GM21423 (cell line): ENCODE measurements at regions not wholly inside any gene's neighbourhood (a gene's known extent, or its start where the extent isn't known, plus 50 kb on each side); places are given as distances from the start of the nearest gene placed in this dataset.
"Not testable (repeated sequence)": the region's sequence is repeated elsewhere in the genome, so short reads cannot be mapped to it uniquely, and the experiment has no call there.

Experiments
- ATAC-seq: cut with Tn5 transposase; IDR thresholded peaks from one replicate; pipeline ENCODE4 v1.9.1; 2021; ENCODE audit warnings: mild to moderate bottlenecking, moderate library complexity; ENCODE audit not compliant: unreplicated experiment

DNA sequence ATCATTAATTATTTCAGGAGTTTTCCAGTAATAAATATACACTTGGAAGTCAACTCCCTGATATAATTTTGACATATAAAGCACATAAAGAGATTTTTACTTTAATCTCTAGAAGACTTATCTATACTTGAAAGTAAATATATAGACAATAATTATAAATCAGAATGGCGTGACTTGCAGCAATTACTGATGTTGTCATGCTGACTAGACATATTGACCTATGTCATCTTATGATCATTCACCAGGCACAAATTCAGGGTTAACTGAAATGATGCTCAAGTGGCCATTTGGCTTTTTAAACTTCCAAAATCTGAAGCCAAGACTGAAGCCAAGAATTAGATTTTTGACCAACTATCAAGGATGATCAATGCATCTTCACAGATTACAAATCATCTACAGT lies 192.2 kb downstream of the MCHR2 start:
- no peak for ATAC-seq

- no peak for ATAC-seq
These were observed 191.5 kb downstream of the MCHR2 start for GRCh38 chr6:99802396-99803031.

GRCh38 chr6:99808992-99809391 lies 185.0 kb downstream of the MCHR2 start:
- ATAC-seq, result no peak

DNA sequence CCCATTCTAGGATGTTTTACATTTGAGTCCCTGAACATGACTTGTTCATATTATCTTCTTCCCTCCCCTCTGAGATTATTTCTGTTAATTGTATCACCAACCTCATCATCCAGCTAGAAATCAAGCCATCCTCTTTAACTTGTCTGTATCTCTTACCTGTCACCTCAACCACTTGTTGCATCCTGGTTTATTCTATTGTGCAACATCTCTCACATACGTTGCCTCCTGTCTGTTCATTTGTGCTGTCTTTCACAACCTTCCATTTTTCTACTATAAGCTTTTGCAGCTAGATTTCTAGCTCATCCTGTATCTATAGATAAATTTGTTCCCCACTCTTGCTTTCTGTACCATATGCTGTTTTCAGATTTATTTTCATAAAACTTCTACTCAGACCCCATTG lies 183.7 kb downstream of the MCHR2 start:
- ATAC-seq, result no peak

- ATAC-seq, result no peak
These were observed 182.9 kb downstream of the MCHR2 start for GRCh38 chr6:99810942-99811620.

GRCh38 chr6:99811636-99812035 lies 182.4 kb downstream of the MCHR2 start:
- ATAC-seq, result no peak

- ATAC-seq, result no peak
These were observed 180.5 kb downstream of the MCHR2 start for GRCh38 chr6:99813565-99813964.

- ATAC-seq, result no peak
These were observed 179.6 kb downstream of the MCHR2 start for GRCh38 chr6:99814230-99814928.

DNA sequence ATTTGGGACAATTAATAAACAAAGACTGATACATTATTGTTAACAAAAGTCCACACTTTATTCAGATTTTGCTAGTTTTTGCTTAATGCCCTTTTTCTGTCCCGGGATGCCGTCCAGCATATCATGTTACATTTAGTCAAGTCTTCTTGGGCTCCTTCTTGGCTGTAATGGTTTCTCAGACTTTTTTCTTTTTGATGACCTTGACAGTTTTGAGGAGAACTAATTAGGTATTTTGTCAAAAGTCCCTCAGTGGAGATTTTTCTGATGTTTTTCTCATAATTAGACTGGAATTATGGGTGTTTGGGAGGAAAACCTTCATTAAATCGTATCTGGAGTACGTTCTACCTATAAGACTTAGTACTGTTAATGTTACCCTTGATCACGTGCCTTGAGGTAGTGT lies 177.2 kb downstream of the MCHR2 start:
- no peak for ATAC-seq

DNA sequence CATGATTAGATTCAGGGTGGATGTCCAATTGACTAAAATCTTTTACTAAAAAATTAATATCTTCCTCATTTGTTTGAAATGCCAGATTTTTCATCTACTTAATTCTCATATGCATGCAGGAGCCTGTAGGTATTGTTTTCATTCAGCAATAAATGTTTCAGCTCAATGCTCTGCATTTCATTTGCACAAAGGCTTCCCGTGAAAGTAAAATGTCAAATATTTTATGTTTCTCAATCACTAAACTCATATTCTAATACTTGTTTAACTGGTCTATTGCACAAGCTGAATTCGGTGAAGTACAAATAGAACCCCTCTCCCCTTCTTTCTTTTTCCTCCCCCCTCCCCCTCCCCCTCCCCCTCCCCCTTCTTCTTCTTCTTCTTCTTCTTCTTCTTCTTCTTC lies 175.9 kb downstream of the MCHR2 start:
- no peak for ATAC-seq

DNA sequence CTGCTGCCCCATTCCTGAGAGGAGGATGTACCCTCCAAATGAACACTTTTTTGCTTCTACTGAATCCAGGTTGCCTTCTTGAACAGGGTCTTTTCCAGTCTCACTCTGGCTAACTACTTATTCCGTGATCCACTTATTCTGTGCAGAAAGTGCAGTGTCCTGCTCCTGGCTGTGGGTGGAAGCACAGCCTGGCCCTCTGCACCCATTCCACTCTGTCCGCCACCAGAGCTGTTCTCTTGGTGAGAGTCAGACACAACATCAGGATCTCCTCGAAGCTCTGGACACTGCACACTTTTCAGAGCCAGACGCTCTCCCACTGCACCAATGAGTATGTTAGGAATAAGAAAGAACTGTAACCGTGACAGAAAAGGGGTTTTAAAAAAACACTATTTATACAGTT lies 174.2 kb downstream of the MCHR2 start:
- ATAC-seq, result no peak

DNA sequence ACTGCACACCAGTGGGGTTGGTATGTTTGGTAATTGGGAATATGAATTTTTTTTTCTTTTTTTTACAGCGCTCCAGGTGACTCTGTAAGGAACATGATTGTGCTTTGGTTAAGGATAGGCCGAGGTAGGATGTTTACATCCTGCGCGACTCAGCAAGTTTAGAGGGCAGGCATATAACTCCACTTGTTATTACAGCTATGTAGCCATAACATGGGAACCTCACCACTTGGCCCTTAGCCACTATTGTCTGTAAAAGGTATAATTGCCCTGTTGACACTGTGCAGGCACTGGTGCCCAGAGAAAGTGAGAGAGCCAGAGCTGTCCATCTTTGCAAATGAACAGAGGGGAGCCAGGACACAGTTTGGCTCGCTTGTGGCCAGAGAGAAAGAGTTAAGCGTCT lies 172.9 kb downstream of the MCHR2 start:
- ATAC-seq, result no peak

- ATAC-seq, result no peak
These were observed 171.1 kb downstream of the MCHR2 start for GRCh38 chr6:99822741-99823512.

- ATAC-seq, result not testable (repeated sequence)
These were observed 170.3 kb downstream of the MCHR2 start for GRCh38 chr6:99823513-99824235.

DNA sequence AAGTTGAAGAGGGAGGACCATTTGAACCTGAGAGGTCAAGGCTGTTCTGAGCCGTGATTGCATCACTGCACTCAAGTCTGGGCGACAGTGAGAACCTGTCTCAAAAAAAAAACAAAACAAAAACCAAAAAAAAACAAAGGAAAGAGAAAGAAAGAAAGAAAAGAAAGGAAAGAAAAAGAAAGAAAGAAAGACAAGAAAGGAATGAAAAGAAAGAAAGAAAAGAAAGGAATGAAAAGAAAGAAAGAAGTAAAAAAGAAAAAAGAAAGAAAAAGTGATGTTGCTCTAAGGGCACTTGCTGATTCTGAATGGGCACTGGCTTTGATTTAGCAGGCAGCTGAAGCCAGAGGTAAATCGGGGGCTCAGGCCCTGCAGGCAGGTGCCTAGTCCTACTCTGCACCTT lies 161.0 kb downstream of the MCHR2 start:
- no peak for ATAC-seq

DNA sequence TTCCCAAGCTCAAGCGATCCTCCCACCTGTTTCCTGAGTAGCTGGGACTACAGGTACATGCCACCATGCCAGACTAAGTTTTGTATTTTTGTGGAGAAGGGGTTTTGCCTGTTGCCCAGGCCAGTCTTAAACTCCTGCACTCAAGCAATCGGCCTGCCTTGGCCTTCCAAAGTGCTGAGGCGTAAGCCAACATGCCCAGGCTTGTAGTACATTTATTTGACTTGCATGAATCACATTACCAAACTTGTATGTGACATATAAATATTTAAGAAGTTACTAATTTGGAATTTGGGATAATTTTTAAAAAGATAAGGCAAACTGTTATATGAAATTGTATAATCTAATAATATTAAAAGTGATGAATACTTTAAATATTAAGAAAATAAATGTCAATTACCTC lies 157.6 kb downstream of the MCHR2 start:
- no peak for ATAC-seq

GRCh38 chr6:99838607-99839006 lies 155.4 kb downstream of the MCHR2 start:
- no peak for ATAC-seq

DNA sequence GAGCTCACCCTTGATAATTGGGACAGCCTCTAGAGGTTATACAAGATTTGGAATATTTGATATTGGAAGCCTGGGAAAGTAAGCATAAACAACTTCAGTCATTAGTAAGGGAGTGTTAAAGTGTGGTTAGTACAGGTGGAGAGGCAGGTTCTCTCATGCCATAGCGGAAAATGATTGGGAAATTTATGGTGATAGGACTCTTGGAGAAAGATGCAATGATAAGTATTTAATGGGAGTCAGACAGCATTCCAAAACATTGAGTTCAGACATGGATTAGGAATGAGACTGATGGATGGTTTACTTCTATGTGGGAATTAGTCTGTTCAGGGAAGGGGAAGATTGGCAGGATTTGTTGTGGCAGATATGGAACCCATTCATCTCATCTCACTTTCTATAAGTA lies 152.7 kb downstream of the MCHR2 start:
- ATAC-seq, result no peak

- no peak for ATAC-seq
These were observed 148.0 kb downstream of the MCHR2 start for GRCh38 chr6:99846006-99846405.

- ATAC-seq, result no peak
These were observed 143.2 kb downstream of the MCHR2 start for GRCh38 chr6:99850841-99851240.

DNA sequence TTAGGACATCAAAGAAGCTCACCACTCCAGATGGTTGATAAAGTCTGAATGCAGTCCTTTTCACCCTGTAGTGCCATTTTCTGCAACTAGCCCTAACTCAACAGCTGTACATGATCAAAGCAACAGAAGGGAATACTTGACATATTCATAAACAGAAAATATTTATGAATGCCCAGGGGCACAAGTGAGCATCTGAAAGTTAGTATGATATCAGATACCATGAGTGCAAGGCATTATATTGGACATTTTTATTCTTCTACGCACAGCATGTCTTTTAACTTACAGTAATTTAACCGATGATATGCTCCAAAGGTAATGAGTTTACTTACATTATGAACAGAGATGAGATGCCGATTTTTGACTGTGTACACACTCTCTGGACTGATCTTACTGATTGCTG lies 142.0 kb downstream of the MCHR2 start:
- ATAC-seq, result no peak
